Activated CD8-positive, alpha-beta memory T cell treated with anti-CD3 and anti-CD28 coated beads for 36 hours (primary cell): ENCODE measurements at regions not wholly inside any gene's neighbourhood (a gene's known extent, or its start where the extent isn't known, plus 50 kb on each side); places are given as distances from the start of the nearest gene placed in this dataset.

Experiments used
- CTCF ChIA-PET: fragments of 350-600 bp; sonication (Branson Sonifier 250); formaldehyde crosslinking; loops from one replicate; lab custom pipeline; 2021; ENCODE audit warnings: antibody characterized with exemption; lab: Charles Lee
- POLR2A ChIA-PET: fragments of 350-600 bp; sonication (Branson Sonifier 250); formaldehyde crosslinking; loops from one replicate; lab custom pipeline; 2021; ENCODE audit warnings: antibody characterized with exemption; lab: Charles Lee

DNA sequence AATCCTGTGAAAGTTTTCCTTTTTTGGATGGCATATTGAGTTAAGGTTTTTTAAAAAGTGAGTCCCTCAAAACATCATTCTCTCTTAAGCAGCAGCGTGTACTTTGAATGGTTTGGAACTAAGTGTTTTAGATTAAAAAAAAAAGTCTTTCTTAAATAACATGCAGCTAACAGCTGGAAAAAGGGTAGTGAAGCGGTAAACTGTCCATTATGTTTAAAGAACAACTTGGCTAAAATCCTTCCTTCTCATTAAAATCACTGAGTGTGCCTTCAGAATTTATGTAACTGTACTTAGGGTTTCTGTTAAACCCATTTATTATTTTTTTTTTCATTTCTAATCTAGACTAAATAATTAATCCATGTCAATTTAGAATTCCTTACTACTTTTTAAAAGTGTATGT lies 254.2 kb upstream of the ADAMTS5 start:
- CTCF ChIA-PET: no interaction called here
- POLR2A ChIA-PET: no interaction called here

- ChIA-PET POLR2A (no interaction called here), CTCF (no interaction called here)
Observed at GRCh38 chr21:27220416-27220815, 253.5 kb upstream of the ADAMTS5 start.

DNA sequence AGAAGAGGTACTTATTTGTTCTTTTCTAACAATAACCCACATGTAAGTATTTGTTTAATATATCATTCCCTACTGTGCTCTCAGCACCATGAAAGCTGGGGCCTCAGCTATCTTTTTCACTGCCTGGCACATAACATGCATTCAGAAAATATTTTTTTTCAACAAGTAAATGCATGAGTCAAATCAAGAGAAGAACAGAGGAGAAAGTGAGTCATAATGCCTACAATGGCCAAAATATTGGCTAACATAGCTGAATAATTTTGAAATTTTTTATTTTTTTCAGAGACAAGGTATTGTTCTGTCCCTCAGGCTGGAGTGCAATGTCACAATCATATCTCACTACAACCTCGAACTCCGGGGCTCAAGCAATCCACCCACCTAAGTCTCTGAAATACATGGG lies 252.2 kb upstream of the ADAMTS5 start:
- ChIA-PET POLR2A (no interaction called here), CTCF (no interaction called here)

DNA sequence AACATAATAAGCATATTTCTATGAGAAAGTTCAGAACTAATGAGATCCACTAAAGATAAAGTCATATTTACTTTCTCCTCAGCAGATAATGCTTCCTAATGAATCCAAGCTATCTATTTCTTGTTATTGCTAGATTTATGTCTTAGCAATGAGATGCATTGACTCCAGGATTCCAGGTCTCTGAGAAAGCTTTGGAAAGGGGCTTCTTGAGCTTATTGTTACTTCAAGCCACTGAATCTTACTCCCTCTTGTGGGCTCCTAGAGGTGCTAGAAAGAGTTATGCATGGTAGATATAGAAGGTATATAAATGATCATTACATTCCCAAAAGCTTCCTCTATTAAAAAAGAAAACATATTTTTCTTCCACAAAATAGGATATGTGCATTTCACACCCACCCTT lies 246.4 kb upstream of the ADAMTS5 start:
- ChIA-PET POLR2A (no interaction called here), CTCF (no interaction called here)

DNA sequence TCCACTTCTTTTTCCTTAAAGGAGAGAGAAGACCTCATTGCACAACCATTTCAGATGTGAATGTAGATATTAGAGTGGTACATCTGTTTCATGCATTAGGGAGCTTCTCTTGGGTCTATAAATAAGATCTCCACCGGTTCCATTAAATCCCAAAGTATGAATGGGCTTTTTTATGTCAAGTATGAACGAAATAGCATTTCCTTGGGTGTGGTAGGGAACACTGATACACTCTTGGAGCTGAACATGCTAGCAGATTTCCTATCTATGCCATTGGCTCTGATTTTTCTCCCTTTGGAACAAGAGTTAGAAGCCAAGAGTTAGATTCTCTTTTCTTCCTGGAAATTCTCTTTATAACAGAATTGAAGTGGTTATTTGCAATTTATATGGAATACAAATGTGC lies 245.6 kb upstream of the ADAMTS5 start:
- CTCF ChIA-PET: no interaction called here
- POLR2A ChIA-PET: no interaction called here

DNA sequence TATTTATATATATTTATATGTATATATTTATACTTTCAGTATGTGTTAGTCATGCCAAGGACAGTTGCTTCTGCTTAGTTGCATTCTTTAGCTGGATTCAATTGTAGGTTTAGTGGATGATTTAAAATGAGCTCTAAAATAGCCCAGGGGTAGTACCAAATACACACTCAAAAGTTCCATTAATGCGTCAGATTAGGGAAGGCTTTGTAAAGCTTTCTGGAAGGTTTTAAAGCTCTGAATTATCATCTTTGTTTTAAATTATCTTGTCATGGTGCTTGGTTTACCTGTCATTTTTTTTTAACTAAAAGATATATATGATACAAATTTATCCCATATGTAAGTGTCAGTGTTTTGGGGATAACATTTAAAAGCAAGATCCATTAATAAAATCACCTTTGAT lies 242.7 kb upstream of the ADAMTS5 start:
- POLR2A ChIA-PET: no interaction called here
- CTCF ChIA-PET: no interaction called here

DNA sequence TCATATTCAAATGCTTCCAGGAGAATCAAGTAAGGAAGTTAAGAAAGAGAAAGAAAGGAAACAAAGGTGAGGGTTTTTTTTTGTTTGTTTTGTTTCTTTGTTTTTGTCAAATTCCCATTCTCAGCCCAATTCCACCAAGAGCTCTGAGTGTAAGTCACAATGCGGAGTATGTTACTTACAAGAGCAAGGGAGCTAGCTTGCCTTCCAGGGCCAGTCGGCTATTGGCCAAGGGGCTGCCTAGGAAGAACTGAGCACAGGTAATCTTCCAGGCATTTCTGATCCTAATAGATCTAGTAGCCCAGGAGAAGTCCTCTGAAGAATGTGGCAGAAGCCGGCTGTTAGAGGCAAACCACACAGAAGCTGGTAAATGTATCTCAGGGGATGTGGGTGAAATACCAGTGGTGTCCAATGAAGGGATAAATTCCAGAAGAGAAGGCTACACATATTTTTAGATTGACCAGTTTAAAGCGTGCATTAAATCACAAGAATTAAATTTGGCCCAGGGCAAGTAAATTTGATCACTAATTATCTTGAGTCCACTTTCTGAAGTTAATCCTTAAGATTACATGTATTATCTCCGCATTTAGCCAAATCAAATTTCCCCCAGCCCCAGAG lies 239.6 kb upstream of the ADAMTS5 start:
- POLR2A ChIA-PET: no interaction called here

GRCh38 chr21:27202301-27202700 lies 235.4 kb upstream of the ADAMTS5 start:
- ChIA-PET CTCF (no interaction called here), POLR2A (no interaction called here)

More for the DNA sequence above, 239.6 kb upstream of the ADAMTS5 start:
- CTCF ChIA-PET: no interaction called here

DNA sequence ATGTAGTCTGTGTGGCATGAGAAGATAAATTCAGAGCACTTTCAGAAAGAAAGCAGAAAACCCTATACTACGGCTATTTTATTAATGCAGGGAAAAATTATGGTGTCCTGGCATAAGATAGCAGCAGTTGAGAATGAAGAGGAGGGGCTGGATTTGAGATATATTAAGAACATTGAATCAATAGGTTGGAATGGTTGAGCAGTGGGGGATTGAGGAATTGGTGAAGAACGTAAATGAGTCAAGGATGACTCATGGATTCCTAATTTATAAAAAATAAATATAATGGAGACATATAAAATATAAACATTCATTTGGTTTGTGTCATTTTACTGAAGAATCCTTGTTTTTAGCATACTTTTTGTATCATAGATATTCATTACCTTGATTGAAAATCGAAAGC lies 234.3 kb upstream of the ADAMTS5 start:
- CTCF ChIA-PET: no interaction called here
- POLR2A ChIA-PET: no interaction called here

DNA sequence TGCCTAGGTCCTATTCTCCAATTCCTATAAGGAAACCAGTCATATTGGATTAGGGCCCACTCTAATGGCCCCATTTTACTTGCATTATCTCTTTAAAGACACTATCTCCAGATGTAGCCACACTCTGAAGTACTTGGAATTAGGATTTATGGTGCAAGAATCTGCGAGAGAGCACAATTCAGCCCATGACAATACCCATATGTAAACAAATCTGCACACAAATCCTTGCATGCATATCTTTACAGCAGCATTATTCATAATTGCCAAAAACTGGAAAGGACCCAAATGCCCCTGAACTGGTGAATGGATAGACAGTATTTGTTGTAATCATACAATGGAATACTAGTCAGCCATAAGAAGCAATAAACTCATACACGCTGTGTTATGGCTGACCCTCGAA lies 229.8 kb upstream of the ADAMTS5 start:
- ChIA-PET CTCF (no interaction called here), POLR2A (no interaction called here)

DNA sequence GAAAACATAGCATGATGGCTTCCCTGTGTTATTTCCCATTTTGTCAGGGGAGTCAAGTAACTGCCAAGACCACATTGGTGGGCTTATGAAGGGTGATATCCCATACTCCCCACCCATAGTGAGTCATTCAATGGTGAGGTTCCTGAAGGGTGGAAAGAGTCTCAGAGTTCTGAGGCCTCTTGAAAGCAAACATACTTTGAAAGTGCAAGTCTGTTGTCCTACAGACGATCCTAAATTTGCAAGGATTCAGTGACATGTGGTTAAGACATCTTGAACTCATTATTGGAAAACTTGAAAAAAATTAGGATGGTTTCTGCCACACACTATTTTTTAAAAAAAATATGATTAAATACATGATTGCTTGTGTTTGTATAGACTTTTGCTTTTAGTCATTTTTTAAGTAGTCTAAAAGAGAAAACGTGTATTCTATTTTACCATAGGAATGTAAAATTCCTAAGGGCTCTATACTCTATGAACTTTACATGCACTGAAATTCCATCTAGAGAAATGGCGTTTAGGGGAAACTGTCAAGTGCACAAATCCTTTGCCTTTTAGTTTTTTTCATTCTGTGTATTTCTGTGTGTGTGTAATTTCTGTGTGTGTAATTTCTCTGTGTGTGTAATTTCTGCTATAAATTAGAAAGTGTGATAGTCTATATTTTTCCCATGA lies 225.5 kb upstream of the ADAMTS5 start:
- CTCF ChIA-PET: no interaction called here

DNA sequence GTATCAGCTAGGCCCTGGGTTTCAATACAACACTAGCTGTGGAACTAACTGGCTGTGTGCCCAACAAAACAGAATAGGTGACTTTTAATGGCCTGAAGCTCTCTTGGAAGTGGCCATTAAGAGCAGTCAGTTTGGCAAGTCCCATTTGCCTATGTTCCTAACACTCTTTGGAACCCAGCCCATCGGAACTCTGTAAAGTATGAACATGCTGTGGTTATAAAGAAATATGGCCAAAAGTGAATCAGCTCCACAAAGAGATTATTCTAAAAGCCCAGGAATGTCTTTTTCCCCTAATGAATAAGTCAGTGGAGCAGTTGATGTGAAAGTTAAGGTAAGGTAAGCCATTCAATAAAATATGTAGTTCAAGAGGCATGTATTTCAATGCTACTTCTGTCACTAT lies 223.7 kb upstream of the ADAMTS5 start:
- POLR2A ChIA-PET: no interaction called here

More for the DNA sequence above, 225.5 kb upstream of the ADAMTS5 start:
- POLR2A ChIA-PET: no interaction called here

GRCh38 chr21:27189870-27190269 lies 223.0 kb upstream of the ADAMTS5 start:
- POLR2A ChIA-PET: no interaction called here
- CTCF ChIA-PET: no interaction called here

More for the DNA sequence above, 223.7 kb upstream of the ADAMTS5 start:
- CTCF ChIA-PET: no interaction called here

DNA sequence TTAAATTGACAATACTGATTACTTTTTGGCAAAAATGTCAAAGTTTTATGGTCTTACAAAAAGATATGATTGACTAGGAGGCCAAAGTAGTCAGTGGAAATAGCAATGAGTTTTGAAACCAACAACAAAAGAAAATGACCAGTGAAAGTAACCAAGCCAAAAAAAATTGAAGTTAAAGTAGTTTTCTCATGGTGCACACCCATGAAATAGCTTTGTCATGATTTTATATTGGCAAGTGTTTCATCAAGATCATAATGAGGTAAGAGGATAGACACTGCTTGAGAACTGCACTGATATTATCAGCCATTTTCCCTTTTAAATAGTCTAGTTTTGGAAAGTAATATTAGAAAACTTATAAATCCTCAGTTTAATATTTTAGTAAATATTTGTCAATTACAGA lies 206.2 kb upstream of the ADAMTS5 start:
- POLR2A ChIA-PET: no interaction called here
- CTCF ChIA-PET: no interaction called here

- POLR2A ChIA-PET: no interaction called here
- CTCF ChIA-PET: no interaction called here
Observed at GRCh38 chr21:27171707-27172106, 204.8 kb upstream of the ADAMTS5 start.

- POLR2A ChIA-PET: no interaction called here
- CTCF ChIA-PET: no interaction called here
Observed at GRCh38 chr21:27168084-27168483, 201.2 kb upstream of the ADAMTS5 start.

GRCh38 chr21:27164208-27165177 lies 197.6 kb upstream of the ADAMTS5 start:
- ChIA-PET POLR2A (no interaction called here), CTCF (no interaction called here)

GRCh38 chr21:27158967-27159366 lies 192.1 kb upstream of the ADAMTS5 start:
- ChIA-PET POLR2A (no interaction called here), CTCF (no interaction called here)

- CTCF ChIA-PET: no interaction called here
- POLR2A ChIA-PET: no interaction called here
Observed at GRCh38 chr21:27157097-27157496, 190.2 kb upstream of the ADAMTS5 start.

DNA sequence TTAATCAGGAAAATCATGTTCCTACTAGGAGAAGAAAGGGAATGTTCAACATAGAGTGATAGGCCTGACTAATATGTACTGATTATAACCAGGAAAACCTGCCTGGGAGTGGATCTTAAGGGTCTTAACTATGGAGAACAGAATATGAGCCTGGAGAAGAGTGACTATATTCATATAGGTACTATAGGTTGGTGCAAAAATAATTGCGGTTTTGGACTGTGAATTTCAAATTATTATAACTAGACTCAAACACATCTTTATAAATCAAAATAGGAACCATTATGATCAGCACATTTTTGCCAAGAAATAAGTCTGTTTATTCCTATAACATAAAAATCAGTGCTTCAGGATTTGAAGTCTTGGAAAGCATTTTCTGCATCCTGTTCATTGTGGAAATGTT lies 189.8 kb upstream of the ADAMTS5 start:
- CTCF ChIA-PET: no interaction called here
- POLR2A ChIA-PET: no interaction called here

DNA sequence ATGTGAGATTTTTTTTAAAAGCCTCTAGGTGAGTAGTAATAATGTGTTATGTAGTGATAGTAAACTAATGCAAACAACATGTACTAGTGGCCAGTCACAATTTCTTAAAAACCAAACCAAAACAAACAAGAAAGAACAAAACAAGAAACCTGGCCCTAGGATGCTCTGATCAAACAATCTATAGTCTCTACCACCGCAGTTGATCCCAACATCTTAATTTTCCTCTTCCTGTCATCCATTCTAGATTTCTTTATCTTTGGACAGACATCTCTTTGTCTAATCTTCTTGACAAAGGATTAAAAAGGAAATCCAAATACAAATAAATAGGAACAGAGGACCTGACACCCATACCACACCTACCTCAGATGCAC lies 188.2 kb upstream of the ADAMTS5 start:
- ChIA-PET CTCF (no interaction called here), POLR2A (no interaction called here)
